WI38 (cell line): ENCODE measurements at regions not wholly inside any gene's neighbourhood (a gene's known extent, or its start where the extent isn't known, plus 50 kb on each side); places are given as distances from the start of the nearest gene placed in this dataset.
"Not testable (repeated sequence)": the region's sequence is repeated elsewhere in the genome, so short reads cannot be mapped to it uniquely, and the experiment has no call there.

ENCODE experiments used
- H3K4me3 ChIP-seq: 2 replicates; pipeline ENCODE4 v1.5.1; 2011; ENCODE audit warnings: low read depth, mild to moderate bottlenecking, control low read depth, low read length
- CTCF ChIP-seq: IDR thresholded peaks from 2 replicates; pipeline ENCODE4 v1.5.1; 2012; ENCODE audit warnings: low read depth, mild to moderate bottlenecking, control low read depth, low read length

GRCh38 chr9:2267181-2267745, 252.1 kb downstream of the SMARCA2 start:
- TF ChIP-seq CTCF: no peak
- H3K4me3 ChIP-seq: no peak overlapping the region

DNA sequence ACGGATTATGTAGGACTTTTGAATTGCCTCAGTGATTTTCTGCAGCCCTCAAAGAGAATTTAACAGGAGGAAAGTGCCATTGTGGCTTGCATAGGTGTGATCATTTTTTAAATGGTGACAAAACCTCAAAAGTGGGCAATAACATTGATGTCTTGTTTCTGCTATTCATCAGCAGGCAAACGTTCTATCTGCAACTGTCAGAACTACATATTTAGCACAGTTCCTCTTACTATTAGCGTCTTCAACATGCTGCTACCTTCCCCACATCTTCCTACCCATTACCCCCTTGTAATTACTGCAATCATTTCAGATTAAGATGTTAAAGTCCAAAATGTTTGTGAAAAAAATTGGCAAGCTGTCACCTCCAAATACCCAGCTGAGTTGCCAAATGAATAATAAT, 254.6 kb downstream of the SMARCA2 start:
- H3K4me3 ChIP-seq: no peak overlapping the region
- no peak for TF ChIP-seq CTCF

DNA sequence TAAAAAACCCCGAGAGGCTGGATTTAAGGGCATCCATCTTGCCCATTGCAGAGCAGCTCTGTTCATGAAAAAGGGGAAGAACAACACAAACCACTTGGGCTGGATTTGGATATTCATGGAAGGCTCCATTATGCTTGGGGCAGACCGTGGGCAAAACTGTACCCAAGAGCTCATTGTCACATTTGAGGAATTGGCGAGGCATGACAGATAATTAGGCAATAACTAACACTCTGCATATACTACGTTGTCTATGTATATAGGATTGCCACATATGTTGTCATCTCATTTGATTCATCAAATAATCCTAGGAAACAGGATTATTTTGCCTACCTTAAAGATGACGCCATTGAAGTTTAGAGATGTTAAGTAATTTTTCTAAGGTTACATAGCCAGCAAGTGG, 255.4 kb downstream of the SMARCA2 start:
- TF ChIP-seq CTCF: no peak
- no peak overlapping the region for H3K4me3 ChIP-seq

DNA sequence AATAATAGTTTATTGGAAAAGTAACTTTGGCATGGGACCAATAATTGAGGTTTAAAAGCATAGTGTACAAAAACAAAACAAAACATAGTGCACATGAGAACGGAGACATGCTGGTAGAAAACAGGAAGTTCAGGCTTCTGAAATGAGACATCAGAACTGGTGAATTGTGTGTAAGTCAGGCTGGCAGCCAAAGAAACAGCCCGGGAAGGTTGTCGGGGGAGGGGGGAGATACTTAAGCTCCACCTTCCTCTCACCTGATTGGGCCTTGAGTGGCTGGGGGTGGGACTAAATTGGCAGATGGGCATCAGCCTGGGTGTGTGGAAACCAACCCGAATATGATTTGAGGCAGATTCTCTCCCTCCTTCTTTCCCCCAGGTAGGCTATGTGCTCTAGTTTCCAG, 256.3 kb downstream of the SMARCA2 start:
- H3K4me3 ChIP-seq: no peak overlapping the region
- no peak for TF ChIP-seq CTCF

GRCh38 chr9:2274762-2275161, 259.6 kb downstream of the SMARCA2 start:
- no peak overlapping the region for H3K4me3 ChIP-seq
- TF ChIP-seq CTCF: no peak

- H3K4me3 ChIP-seq: no peak overlapping the region
- TF ChIP-seq CTCF: no peak
These were observed 261.1 kb downstream of the SMARCA2 start for GRCh38 chr9:2276296-2276695.

GRCh38 chr9:2277133-2277532, 262.0 kb downstream of the SMARCA2 start:
- not testable (repeated sequence) for H3K4me3 ChIP-seq

DNA sequence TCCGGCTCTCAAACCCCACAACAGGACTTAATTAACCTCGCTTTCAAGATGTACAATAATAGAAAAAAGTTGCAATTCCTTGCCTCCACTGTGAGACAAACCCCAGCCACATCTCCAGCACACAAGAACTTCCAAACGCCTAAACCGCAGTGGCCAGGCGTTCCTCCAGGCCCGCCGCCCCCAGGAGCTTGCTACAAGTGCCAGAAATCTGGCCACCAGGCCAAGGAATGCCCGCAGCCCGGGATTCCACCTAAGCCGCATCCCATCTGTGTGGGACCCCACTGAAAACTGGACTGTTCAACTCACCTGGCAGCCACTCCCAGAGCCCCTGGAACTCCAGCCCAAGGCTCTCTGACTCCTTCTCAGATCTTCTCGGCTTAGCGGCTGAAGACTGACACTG, 262.5 kb downstream of the SMARCA2 start:
- H3K4me3 ChIP-seq: not testable (repeated sequence)

DNA sequence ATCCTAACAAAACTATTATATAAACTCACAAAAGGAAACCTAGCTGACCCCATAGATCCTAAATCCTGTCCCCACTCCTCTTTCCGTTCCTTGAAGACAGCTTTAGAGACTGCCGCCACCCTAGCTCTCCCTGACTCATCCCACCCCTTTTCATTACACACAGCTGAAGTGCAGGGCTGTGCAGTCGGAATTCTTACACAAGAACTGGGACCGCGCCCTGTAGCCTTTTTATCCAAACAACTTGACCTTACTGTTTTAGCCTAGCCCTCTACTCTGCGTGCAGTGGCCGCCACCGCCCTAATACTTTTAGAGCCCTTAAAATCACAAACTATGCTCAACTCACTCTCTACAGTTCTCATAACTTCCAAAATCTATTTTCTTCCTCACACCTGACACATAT, 264.0 kb downstream of the SMARCA2 start:
- not testable (repeated sequence) for H3K4me3 ChIP-seq
